ENCODE measurements at regions not wholly inside any gene's neighbourhood (a gene's known extent, or its start where the extent isn't known, plus 50 kb on each side); places are given as distances from the start of the nearest gene placed in this dataset.

DNA sequence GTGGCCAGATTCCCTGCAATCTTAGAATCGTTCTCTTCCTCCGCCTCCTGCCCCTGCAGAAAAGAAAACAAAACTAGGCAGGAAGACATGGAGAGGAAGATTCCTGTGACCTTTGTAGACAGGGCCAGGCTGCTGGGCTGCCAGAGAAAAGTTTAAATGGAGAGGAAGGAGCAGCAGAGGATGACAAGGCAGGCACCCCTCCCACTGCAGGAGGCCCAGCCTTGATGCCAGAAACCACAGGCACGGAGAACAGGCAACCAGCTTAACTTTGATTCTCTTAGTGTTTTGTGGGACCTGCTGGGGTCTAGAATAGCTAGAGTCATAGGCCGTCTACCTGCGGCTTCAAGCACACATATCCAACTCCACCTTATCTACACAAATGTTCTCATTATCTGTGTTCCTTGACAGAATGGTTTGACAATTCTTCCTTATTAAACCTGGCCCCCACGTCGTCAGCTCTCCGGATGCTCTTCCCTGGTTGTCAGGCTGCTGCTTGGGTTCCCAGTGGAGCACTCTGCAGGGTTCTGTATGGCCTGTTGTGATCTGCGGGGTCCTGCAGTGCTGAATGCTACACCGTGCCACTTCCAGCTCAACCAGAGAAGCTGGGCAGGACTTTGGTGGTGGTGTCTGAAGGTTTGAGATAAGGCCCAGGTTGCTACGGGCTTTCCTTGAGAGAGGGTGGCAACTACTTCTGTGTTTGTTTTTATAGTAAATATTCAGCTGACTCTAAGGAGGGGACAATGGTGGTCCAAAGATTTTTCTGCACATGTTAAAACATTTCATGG is 609.5 kb downstream of the AACS start:
- no peak for DNase-seq (ENCODE audit: low read depth in 2 of 2)

DNA sequence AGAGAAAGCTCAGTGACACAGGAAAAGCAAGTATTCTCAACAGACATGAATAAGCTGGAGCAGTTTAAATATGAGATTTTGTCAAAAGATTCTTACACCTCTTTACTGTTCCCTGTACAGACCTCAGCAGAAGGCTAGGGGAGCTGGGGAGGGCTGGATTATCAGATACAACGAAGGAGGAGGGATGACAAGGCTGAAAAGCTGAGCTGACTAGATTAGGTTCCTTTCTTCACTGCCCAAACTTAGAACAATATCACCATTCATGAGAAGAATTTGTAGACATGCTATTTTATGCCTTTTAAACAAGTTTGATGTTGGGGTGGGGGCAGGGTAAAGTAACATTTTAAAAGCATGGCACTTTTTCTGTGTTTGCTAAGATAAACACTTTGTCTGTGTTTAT is 611.1 kb downstream of the AACS start:
- no peak for DNase-seq (ENCODE audit: low read depth in 2 of 2)

DNA sequence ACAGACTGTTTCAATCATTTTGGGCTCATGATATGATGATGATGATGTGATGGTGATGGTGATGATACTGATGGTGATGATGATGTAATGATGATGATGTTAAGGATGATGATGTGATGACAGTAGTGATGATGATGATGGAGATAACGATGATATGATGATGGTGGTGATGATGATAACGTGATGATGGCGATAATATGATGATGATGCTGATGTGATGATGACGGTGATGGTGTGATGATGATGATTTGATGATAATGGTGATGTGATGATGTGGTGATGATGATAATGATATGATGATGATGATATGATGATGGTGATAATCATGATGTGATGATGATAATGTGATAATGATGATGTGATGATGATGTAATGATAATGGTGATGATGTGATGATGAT is 612.6 kb downstream of the AACS start:
- DNase-seq (ENCODE audit: low read depth in 2 of 2) = no peak

DNA sequence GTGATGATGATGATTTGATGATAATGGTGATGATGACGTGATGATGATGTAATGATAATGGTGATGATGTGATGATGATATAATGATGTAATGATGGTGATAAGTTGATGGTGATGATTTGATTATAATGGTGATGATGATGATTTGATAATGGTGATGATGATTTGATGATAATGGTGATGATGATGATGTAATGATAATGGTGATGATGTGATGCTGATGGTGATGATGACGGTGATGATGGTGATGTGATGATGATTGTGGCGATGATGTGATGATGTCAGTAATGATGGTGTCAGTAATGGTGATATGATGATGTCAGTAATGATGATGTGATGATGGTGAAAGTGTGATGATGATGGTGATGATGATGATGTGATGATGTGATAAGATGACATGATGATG is 613.4 kb downstream of the AACS start:
- no peak for DNase-seq (ENCODE audit: low read depth in 2 of 2)

DNA sequence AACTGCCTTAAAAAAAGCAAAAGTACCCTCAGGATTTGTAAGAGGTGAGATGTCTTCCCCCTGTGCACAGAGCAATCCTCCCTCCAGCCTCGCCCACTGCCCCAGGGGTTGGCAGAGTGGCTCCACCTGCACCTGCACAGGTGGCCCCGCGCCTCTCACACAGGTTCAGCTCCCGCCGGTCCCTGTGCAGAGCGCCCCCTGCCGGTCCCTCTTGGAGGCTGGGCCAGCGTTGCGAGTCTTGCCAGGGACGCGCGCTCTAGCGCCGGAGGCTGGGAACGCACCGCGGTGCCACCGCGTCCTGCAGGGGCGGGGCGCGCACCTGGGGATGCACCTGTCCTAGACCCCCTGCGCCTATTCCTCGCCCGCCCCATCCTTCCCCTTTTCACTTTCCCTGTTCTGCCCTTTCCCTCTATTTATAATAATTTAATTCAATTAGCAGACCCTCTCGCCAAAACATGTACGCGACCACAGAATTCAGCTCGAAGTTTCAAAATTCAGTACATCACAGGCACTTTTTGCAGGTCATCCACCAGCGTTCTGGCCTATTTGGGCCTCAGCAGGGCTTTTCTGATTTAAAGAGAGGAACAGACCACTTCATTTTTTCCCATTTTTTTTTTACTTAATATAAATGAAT is 618.6 kb downstream of the AACS start:
- DNase-seq (ENCODE audit: low read depth in 2 of 2) = no peak

DNA sequence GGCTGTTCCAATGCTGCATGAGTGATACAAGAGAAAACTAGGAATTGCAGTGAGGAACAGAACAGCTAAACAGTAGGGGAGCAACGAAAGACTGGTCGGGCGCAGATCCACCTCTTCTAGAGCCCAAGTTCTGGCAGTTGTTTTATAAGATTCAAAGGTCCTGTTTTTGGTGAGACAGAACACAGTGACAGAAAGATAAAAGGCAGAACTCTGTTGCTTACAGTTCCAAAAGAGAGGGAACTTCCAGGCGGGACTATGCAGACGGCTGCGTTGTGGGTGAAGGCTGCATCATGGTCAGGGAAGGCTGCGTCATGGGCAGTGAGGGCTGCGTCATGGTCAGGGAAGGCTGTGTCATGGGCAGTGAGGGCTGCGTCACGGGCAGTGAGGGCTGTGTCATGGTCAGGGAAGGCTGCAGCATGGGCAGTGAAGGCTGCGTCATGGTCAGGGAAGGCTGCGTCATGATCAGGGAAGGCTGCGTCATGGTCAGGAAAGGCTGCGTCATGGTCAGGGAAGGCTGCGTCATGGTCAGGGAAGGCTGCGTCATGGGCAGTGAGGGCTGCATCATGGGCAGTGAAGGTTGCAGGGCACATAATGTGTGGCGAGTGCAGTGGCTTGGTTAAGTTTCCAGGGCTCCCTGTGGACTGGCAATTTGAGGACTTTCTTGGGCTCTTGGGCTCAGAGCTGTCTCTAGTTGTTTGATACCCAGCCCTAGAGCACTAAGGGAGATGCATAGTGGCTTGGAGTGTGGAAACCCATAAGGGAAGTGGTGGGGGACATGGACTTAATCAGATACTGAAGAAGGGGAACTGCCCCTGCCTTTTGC is 619.9 kb downstream of the AACS start:
- DNase-seq (ENCODE audit: low read depth in 2 of 2) = no peak

DNA sequence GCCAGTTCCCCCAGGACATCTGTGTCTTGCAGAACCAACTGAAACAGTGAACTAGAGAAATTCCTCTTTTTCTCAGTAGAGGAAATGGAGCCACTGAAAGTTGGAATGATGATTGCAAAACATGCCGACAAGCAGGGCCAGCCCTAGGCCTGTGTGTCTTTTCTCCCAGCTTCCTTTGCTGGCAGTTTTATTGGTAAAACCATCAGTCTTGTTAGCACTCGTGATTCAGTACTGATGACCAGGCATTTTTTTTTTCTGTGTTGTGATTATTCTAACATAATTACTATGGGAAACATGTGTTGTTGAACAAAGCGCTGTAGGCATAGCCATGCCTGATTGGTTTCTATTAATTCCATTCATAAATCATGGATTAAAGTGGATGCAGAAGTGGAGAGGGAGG is 620.7 kb downstream of the AACS start:
- no peak for DNase-seq (ENCODE audit: low read depth in 2 of 2)

DNA sequence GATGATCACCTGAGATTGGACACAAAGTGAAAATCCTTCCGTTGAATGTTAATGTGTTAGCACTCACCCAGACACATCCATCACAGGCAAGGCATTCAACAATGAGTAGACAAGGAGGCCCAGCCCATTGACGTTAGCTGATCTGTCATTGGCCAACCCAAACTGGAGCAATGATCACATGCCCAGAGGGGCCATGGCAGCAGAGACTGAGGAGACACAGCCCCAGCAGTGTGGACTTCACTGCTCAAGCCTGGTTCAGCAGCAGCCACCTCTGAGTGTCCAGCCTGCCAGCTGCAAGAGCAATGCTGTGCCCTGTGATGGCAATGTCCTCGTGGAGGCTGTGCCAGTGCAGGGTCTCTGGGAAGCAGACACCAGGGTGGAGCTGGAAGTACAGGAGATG is 622.2 kb downstream of the AACS start:
- no peak for DNase-seq (ENCODE audit: low read depth in 2 of 2)

DNA sequence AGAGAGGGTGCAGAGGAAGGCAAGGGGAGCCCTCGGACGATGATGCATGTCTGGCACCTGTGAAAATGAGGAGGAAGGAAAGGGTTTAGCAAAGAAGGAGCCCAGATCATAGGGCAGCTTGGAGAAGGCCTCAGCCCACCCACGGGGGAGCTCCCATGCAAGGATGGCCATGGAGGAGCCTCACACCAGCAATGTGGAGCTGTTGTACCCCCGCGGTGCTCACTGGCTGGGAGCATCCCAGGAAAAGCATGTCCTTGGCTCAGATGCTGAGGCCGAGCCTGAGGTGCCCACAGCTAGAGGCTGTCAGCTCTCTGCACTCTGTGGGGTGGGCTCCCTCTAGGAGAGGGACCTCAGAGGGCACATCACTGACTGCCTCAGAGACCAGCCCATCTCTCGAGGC is 622.6 kb downstream of the AACS start:
- no peak for DNase-seq (ENCODE audit: low read depth in 2 of 2)

DNA sequence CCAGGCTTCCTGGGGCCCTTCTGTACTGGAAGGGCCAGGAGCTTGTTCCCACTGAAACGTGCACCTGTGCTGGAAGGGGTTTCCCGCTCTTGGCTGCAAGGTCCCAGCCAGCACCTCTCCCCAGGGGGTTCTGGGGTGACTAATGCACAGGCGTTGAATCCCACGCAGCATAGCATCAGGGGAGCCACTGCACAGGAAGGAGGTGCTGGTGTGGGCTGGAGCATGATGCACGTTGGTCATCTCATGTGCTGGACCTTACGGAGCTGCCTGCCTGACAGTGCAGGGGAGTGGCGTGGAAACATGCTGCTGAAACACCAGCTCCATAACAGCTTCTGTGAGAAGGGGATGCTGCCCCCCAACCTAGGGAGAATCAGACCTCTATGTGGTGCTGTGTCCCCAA is 623.0 kb downstream of the AACS start:
- DNase-seq (ENCODE audit: low read depth in 2 of 2) = no peak

DNA sequence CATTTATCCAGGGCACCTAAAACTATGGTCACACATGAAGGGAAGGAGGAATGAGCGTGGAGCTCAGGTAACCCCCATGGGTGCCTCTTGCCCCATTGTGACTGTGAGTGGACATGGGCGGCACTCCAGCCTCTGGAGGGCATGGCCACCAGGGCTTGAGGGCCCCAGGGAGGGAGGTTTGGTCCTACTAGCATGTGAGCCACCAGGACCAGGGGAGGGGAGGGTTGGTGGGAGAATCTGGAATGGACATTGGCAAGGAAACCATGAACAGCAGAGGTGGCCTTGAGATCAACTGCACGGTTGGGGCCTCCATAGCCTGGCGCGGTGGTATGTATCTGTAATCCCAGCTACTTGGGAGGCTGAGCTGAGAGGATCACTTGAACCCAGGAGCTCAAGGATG is 623.6 kb downstream of the AACS start:
- no peak for DNase-seq (ENCODE audit: low read depth in 2 of 2)

DNA sequence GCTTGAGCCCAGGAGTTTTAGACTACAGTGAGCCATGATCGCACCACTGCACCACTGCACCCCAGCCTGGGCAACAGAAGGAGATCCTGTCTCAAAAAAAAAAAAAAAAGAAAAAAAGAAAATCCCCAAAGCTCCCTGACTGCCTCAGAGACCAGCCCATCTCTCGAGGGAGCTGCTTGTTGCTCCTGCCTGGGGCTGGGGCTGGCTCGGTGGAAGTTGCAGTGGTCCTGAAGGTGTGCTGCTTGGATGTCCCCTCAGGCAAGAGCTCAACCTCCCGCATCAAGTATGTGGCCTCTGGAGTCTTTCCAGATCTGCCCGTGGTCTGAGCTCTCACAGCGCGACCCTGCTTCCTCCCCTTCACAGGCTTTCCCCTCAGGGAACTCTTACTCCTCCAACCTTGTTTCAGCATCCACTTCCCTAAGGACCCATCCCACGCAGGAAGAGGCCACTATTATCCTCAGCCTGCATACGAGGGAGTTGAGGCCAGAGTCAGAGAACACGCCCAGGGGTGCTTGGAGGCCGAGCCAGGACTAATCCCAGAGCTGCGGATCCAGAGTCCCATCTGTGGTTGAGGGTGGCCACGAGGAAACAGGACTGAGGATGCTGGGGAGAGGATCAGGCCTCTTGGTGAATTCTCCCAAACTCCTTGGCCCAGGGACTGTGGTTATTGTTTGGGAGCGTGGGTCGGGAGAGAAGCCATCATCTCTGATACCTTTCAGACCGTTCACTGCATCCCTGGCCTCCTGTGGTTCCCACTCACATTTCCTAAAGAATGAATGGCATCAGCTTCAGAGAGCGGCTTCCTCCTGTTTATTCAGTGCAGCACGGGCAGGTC is 624.6 kb downstream of the AACS start:
- DNase-seq (ENCODE audit: low read depth in 2 of 2) = no peak

DNA sequence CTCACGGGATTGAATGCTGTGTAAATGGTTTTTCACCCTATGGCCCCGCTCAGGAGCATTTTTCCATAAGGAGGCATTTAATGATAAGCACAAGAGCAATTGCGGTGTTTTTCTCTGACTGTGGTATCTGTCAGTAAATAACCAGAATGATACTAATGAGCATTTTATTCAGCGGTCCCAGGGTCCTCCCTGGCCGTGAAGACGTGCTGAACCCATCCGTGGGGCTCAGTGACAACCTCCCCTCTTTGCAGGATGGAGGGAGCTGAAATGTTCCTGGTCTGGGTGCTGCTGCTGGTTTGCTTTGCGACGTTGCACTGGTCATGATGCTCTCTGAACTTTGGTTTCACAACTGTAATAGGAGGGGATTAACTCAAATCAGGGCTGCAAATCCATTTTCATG is 625.6 kb downstream of the AACS start:
- no peak for DNase-seq (ENCODE audit: low read depth in 2 of 2)

DNA sequence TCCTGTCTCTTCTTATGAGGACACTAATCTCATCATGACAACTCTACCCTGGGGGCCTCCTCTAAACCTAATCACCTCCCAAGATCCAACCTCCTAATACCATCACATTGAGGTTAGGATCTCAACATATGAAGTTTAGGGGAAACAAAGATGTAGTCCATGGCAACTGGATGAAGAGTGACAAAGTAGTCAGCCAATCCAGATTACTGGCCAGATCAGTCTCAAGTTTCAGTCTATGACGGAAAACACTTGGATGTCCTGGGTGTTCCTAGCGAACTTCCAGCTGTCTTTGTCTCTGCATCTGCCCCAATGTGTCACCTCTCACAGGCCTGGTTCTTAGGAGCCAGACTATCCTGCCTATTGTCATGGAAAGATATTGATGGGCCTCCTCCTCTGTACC is 630.8 kb downstream of the AACS start:
- DNase-seq (ENCODE audit: low read depth in 2 of 2) = no peak

DNA sequence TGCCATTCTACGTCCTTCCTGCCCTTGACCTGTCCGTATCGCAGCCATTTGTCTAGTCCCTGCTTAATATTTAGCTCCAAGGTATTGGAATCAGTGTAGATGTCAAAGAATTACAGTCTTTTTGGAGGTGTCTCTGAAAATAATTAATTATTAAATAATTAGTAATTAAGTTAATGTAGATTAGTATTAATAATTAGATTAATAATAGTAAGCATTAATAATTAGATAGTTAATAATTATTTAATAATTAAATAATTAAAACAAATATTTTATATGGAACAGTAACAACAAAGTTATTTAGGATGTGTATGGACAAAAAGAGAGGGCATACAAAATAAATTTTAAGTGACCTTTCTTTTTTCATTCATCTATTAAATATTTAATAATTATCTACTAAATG is 639.6 kb downstream of the AACS start:
- no peak for DNase-seq (ENCODE audit: low read depth in 2 of 2)

DNA sequence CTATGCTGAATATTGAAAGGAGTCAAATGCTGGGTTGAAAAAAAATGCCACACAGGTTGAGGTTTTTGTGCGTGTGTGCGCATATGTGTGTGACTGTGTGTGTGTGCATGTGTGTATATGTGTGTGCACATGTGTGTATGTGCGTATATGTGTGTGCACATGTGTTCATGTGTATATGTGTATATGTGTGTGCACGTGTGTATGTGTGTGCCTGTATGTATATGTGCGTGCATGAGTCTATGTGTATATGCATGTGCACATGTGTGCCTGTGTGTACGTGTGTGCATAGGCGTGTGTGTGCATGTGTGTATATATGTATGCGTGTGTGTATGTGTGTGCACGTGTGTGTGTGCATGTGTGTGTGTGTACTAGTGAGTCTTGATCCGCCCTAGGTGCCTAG is 655.7 kb downstream of the AACS start:
- no peak for DNase-seq (ENCODE audit: low read depth in 2 of 2)

DNA sequence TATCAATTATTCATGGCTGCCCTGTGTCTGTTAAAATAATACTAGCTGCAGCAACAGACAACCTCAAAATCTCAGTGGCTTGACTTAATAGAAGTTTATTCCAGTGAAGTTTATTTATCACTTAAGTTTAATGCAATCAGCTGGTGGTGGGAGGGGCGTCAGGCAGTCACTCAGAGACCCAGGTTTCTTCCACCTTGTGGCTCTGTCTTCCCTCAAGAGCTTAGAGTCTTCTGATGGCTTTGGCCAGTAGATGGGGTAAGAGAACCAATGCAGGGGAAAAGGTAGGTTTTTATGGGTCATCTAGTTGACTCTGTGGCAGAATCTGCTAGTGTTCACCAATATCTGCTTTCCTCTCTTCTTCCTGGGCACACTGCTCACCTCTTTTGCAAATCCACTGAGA is 668.9 kb downstream of the AACS start:
- DNase-seq (ENCODE audit: low read depth in 2 of 2) = no peak

DNA sequence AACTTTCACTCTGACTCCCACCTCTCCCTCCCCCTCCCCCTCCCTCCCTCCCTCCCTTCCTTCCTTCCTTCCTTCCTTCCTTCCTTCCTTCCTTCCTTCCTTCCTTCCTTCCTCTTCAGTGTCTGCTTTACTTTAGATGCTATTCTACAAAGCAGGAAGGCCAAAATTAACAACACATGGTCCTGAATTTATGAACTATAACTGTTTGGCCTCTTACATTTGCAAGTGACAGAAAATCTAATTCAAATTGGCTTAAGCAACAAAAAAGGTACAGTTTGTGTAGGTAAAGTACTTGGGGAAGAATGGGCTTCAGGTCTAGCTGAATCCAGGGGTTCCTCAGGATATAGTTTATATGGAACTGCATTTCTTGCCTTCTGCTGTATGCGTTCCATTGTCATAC is 673.0 kb downstream of the AACS start:
- no peak for DNase-seq (ENCODE audit: low read depth in 2 of 2)

DNA sequence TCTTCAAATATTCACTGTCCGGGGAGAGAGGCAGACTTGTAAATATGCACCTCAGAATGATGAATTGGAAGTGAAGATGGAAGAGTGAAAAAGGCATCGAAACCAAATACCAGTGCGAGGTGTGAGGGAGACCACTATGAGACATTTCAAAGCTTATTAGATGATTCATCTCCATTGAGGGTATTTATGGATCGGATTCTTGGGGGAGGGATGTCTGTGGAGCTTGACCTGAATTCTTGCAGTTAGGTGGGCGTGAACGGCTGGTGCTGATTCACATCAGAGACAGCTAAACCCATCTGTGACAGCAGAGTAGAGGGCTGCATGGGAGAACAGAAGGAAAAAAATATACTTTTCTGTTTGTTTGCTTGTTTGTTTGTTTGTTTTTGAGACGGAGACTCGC is 677.2 kb downstream of the AACS start:
- no peak for DNase-seq (ENCODE audit: low read depth in 2 of 2)

DNA sequence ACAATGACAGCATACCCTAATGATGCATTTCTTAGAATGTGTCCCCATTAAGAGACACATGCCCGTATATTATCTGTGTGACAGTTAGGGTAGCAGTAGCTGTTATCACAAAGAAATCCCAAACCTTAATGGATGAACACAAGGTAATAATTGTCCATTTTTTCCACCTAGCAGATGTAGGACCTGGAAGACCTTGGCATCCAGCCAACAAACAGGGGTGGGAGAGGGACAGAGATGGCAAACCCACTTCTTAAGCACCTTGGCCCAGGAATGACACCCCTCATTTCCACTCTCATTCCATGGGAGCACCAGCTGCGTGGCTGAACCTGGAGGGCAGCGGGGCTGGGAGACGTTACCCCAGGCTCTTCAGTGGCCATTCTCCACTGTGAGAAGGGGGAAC is 679.0 kb downstream of the AACS start:
- no peak for DNase-seq (ENCODE audit: low read depth in 2 of 2)

DNA sequence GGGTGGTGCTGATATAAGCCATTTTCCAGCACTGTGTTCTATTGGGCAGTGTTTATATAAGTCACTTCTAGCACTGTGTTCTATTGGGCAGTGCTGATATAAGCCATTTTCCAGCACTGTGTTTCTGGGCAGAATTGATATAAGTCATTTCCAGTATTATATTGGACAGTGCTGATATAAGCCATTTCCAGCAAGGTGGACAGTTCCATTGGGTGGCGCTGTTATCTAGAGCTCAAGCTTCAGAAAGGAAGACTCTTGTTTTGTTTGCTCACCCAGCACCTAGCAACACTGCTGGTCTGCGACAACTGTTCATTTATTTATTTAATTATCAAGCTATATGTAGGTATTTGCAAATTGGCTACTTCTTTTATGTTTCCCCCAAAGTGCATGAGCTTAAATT is 690.3 kb downstream of the AACS start:
- DNase-seq (ENCODE audit: low read depth in 2 of 2) = no peak

DNA sequence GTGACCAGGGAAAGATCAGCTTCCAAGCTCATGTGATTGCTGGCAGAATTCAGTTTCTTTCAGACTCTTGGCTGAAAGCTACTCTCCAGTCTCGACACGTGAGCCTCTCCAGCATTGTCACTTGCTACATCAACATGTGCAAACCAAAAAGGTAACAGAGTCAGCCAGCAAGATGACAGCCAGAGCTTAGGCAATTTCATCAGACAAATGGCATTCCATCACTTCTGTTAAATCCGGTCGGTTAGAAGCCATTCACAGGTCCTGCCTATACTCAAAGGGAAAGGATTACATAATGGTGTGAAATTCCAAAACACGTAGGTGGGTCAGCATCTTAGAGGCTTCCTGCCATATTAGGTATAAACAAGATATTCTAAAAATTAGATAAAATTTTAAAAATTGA is 700.9 kb downstream of the AACS start:
- DNase-seq (ENCODE audit: low read depth in 2 of 2) = no peak
